ENCODE measurements at regions not wholly inside any gene's neighbourhood (a gene's known extent, or its start where the extent isn't known, plus 50 kb on each side); places are given as distances from the start of the nearest gene placed in this dataset.
"Not testable (repeated sequence)": the region's sequence is repeated elsewhere in the genome, so short reads cannot be mapped to it uniquely, and the experiment has no call there.

GRCh38 chr4:177494791-177495190 lies 52.6 kb upstream of the AGA start:
- DNase-seq, result no peak

- not testable (repeated sequence) for DNase-seq
These were observed 53.4 kb upstream of the AGA start for GRCh38 chr4:177495626-177496025.

- no peak for DNase-seq
These were observed 57.3 kb upstream of the AGA start for GRCh38 chr4:177499537-177499936.

GRCh38 chr4:177505171-177505615 lies 63.0 kb upstream of the AGA start:
- no peak for DNase-seq

GRCh38 chr4:177508662-177509061 lies 66.4 kb upstream of the AGA start:
- DNase-seq, result no peak

- no peak for DNase-seq
These were observed 67.0 kb upstream of the AGA start for GRCh38 chr4:177509226-177509745.

GRCh38 chr4:177511611-177512010 lies 69.4 kb upstream of the AGA start:
- no peak for DNase-seq

- DNase-seq, result no peak
These were observed 70.4 kb upstream of the AGA start for GRCh38 chr4:177512646-177513045.

GRCh38 chr4:177517862-177518261 lies 75.6 kb upstream of the AGA start:
- DNase-seq, result no peak

- no peak for DNase-seq
These were observed 77.4 kb upstream of the AGA start for GRCh38 chr4:177519481-177520260.

- no peak for DNase-seq
These were observed 86.4 kb upstream of the AGA start for GRCh38 chr4:177528620-177529019.

GRCh38 chr4:177530561-177530960 lies 88.3 kb upstream of the AGA start:
- DNase-seq, result no peak

- no peak for DNase-seq
These were observed 90.1 kb upstream of the AGA start for GRCh38 chr4:177532358-177532757.

- not testable (repeated sequence) for DNase-seq
These were observed 92.6 kb upstream of the AGA start for GRCh38 chr4:177534841-177535240.

- DNase-seq, result no peak
These were observed 104.5 kb upstream of the AGA start for GRCh38 chr4:177546745-177547144.

GRCh38 chr4:177547985-177548384 lies 105.7 kb upstream of the AGA start:
- DNase-seq, result no peak

- no peak for DNase-seq
These were observed 112.9 kb upstream of the AGA start for GRCh38 chr4:177555007-177555574.

GRCh38 chr4:177557416-177557815 lies 115.2 kb upstream of the AGA start:
- DNase-seq, result no peak

GRCh38 chr4:177558995-177559394 lies 116.8 kb upstream of the AGA start:
- no peak for DNase-seq

- DNase-seq, result no peak
These were observed 119.9 kb upstream of the AGA start for GRCh38 chr4:177562163-177562562.

- no peak for DNase-seq
These were observed 120.6 kb upstream of the AGA start for GRCh38 chr4:177562859-177563258.

GRCh38 chr4:177566691-177567090 lies 124.5 kb upstream of the AGA start:
- no peak for DNase-seq

- DNase-seq, result no peak
These were observed 126.7 kb upstream of the AGA start for GRCh38 chr4:177568931-177569330.

GRCh38 chr4:177569434-177569833 lies 127.2 kb upstream of the AGA start:
- DNase-seq, result no peak

- no peak for DNase-seq
These were observed 131.3 kb upstream of the AGA start for GRCh38 chr4:177573507-177573906.
